ENCODE measurements at regions not wholly inside any gene's neighbourhood (a gene's known extent, or its start where the extent isn't known, plus 50 kb on each side); places are given as distances from the start of the nearest gene placed in this dataset.

GRCh38 chr14:34064349-34064748, 113.5 kb upstream of the EGLN3 start (continued):
- TF ChIP-seq, protein P1, sequence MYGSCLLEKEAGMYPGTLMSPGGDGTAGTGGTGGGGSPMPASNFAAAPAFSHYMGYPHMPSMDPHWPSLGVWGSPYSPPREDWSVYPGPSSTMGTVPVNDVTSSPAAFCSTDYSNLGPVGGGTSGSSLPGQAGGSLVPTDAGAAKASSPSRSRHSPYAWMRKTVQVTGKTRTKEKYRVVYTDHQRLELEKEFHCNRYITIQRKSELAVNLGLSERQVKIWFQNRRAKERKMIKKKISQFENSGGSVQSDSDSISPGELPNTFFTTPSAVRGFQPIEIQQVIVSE (CRISPR knock-in tag; IDR thresholded peaks at IDR 0.05; ENCODE audit: borderline replicate concordance): no peak
- TF ChIP-seq, protein P2, sequence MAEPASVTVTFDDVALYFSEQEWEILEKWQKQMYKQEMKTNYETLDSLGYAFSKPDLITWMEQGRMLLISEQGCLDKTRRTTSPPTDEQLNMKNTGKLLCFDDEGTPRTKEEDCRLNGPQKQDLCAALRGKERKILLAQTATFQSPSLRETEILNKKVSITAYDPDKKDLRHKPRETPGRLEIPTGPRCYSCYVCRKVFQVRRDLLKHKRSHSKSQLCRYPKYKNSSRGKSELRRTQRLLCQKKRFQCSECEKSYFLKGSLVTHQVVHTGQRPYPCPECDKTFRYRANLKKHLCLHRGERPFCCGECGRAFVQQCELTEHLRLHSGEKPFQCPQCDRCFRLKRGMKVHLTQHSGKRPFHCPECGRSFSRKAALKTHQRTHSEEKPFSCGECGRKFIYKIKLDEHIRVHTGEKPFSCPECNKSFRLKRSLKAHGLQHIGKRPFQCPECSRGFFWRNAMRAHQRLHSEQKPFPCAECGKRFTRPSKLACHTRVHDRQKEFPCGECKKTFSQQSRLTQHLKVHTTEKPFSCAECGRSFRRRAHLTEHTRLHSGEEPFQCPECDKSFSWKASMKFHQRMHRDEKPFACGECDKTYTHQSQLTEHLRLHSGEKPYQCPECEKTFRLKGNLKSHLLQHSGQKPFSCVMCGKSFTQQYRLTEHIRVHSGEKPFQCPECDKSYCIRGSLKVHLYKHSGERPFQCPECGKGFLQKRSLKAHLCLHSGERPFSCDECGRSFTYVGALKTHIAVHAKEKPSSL (CRISPR knock-in tag; conservative IDR thresholded peaks at IDR 0.05): no peak
- TF ChIP-seq ZNF232 (CRISPR knock-in tag; IDR thresholded peaks at IDR 0.05): no peak
- TF ChIP-seq, protein P3, sequence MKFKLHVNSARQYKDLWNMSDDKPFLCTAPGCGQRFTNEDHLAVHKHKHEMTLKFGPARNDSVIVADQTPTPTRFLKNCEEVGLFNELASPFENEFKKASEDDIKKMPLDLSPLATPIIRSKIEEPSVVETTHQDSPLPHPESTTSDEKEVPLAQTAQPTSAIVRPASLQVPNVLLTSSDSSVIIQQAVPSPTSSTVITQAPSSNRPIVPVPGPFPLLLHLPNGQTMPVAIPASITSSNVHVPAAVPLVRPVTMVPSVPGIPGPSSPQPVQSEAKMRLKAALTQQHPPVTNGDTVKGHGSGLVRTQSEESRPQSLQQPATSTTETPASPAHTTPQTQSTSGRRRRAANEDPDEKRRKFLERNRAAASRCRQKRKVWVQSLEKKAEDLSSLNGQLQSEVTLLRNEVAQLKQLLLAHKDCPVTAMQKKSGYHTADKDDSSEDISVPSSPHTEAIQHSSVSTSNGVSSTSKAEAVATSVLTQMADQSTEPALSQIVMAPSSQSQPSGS (CRISPR knock-in tag; IDR thresholded peaks at IDR 0.05; ENCODE audit: borderline replicate concordance, low read depth): no peak

DNA sequence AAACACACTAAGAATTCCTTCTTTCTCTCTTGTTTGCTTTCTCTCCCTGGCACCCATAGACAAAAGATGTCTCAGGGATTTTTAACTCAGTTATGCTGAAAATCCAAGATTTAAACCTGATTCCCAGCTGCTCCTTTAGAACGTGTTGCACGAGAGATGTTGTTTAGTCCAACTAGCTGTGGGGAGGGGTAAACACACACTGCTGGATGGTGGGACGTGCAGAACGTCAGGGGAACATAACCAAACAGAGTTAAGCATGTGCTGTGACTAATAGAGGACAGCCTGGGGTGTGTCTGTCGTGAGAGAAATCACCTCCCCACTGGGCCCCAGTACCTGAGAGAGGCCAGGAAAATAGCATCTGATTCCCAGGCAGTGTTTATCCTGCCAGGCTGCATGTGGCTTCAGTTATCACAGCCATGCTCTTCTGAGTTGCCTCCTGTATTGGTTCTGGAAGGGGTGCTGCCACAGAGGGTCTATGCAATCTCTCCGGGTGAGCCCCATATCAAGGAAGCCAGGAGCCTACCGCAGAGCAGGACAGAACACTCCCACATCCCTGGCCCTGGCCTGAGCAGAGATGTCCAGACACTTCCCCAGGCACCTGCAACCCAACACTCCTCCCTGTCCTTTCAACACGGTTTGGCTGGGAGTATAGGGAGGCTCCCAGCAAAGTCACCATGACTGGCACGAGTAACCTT, 112.7 kb upstream of the EGLN3 start:
- 0 out of 2 replicates have a peak, but pooled peaks cover 3% of the 10 kb centered on the region for H3K9me3 Mint-ChIP-seq
- peaks cover 15% of the 10 kb centered on the region for H3K4me1 Mint-ChIP-seq
- ATAC-seq (no peak), DNase-seq (ENCODE audit: low spot score) (no peak)
- no peaks in the 10 kb centered on the region for H3K36me3 Mint-ChIP-seq
- H3K27me3 Mint-ChIP-seq (ENCODE audit: low read depth): peaks cover 26% of the 10 kb centered on the region
- ChIA-PET CTCF (interaction anchor here (0.9 kb wide), 1 partner anchor 35 kb away, joined by 3 read pairs; no protein-coding TSS in a partner anchor), POLR2A (no interaction called here)
- TF ChIP-seq KAT7 (CRISPR knock-in tag; IDR thresholded peaks at IDR 0.05; ENCODE audit: borderline replicate concordance) (no peak), NR1H2 (CRISPR knock-in tag; IDR thresholded peaks at IDR 0.05) (no peak), ATF6 (CRISPR knock-in tag; IDR thresholded peaks at IDR 0.05) (no peak)
- TF ChIP-seq, protein P4, sequence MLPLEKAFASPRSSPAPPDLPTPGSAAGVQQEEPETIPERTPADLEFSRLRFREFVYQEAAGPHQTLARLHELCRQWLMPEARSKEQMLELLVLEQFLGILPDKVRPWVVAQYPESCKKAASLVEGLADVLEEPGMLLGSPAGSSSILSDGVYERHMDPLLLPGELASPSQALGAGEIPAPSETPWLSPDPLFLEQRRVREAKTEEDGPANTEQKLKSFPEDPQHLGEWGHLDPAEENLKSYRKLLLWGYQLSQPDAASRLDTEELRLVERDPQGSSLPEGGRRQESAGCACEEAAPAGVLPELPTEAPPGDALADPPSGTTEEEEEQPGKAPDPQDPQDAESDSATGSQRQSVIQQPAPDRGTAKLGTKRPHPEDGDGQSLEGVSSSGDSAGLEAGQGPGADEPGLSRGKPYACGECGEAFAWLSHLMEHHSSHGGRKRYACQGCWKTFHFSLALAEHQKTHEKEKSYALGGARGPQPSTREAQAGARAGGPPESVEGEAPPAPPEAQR (CRISPR knock-in tag; IDR thresholded peaks at IDR 0.05): no peak
- no peak overlapping the region for H3K27ac Mint-ChIP-seq
- no peak overlapping the region for H3K4me3 Mint-ChIP-seq

- Mint-ChIP-seq H3K27me3 (ENCODE audit: low read depth) (peaks cover 26% of the 10 kb centered on the region), H3K4me1 (peaks cover 15% of the 10 kb centered on the region), H3K4me3 (no peak overlapping the region), H3K27ac (no peak overlapping the region), H3K9me3 (0 out of 2 replicates have a peak, but pooled peaks cover 3% of the 10 kb centered on the region), H3K36me3 (no peaks in the 10 kb centered on the region)
- ATAC-seq: no peak
- POLR2A ChIA-PET: no interaction called here
- TF ChIP-seq GTF2I (CRISPR knock-in tag; conservative IDR thresholded peaks at IDR 0.05) (no peak), FOXK1 (CRISPR knock-in tag; IDR thresholded peaks at IDR 0.05) (no peak)
- TF ChIP-seq, protein P1 (CRISPR knock-in tag; IDR thresholded peaks at IDR 0.05; ENCODE audit: borderline replicate concordance): no peak
- CTCF ChIA-PET: interaction anchor here (0.9 kb wide), 1 partner anchor 36 kb away, joined by 3 read pairs; no protein-coding TSS in a partner anchor
- no peak for DNase-seq (ENCODE audit: low spot score)
Measured at GRCh38 chr14:34063042-34063441, 112.2 kb upstream of the EGLN3 start.
